Activated CD4-positive, alpha-beta T cell treated with anti-CD3 and anti-CD28 coated beads, Interleukin-2, amount 10 ng/mL, durations not matched to agents 24 days and 14 days (primary cell): ENCODE measurements at regions not wholly inside any gene's neighbourhood (a gene's known extent, or its start where the extent isn't known, plus 50 kb on each side); places are given as distances from the start of the nearest gene placed in this dataset.
"Not testable (repeated sequence)": the region's sequence is repeated elsewhere in the genome, so short reads cannot be mapped to it uniquely, and the experiment has no call there.

ENCODE experiments used
- DNase-seq: peaks from one replicate; pipeline ENCODE4 v3.0.0; 2022
- H3K27ac Mint-ChIP-seq: one replicate; pipeline ENCODE4 v1.8.0; 2022; ENCODE audit warnings: mild to moderate bottlenecking, mixed read lengths
- H3K27me3 Mint-ChIP-seq: one replicate; pipeline ENCODE4 v1.8.0; 2022; ENCODE audit warnings: mixed read lengths
- H3K36me3 Mint-ChIP-seq: one replicate; pipeline ENCODE4 v1.8.0; 2022; ENCODE audit warnings: low read depth, mild to moderate bottlenecking, mixed read lengths
- H3K4me1 Mint-ChIP-seq: one replicate; pipeline ENCODE4 v1.8.0; 2021; ENCODE audit warnings: mixed read lengths
- H3K4me3 Mint-ChIP-seq: one replicate; pipeline ENCODE4 v1.8.0; 2022; ENCODE audit warnings: mild to moderate bottlenecking, moderate library complexity, mixed read lengths
- H3K9me3 Mint-ChIP-seq: one replicate; pipeline ENCODE4 v1.8.0; 2021; ENCODE audit warnings: mixed read lengths
- intact Hi-C: fragments of 100-400 bp; cut with micrococcal nuclease; formaldehyde crosslinking; loops from one replicate; pipeline ENCODE4 v1.15.1; 2023

DNA sequence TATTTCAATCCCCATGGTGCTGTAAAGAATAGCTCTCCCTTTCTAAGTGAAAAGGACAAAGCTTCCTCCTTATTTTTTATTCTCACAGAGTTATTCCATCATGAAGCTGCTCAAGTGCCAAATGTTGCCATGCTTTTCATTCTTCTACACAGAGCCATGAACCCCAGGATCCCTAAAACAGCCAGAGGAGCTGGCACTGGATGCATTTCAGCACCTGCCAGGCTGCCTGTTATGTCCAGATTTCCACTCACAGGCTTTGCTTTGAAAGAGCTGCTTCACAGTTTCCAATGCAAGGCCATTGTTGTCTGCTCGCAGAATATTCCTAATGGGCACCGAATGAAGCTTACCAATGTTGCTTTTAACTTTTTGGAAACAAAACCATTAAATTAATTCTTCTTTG is 256.2 kb upstream of the NPSR1 start:
- H3K27ac Mint-ChIP-seq = no peak overlapping the region
- intact Hi-C loops = no loop called here
- DNase-seq = no peak
- H3K4me3 Mint-ChIP-seq = no peak overlapping the region
- no peaks in the 10 kb centered on the region for H3K4me1 Mint-ChIP-seq
- no peaks in the 10 kb centered on the region for H3K36me3 Mint-ChIP-seq
- H3K27me3 Mint-ChIP-seq = no peaks in the 10 kb centered on the region
- H3K9me3 Mint-ChIP-seq = no peaks in the 10 kb centered on the region

GRCh38 chr7:34406848-34407530 is 251.0 kb upstream of the NPSR1 start:
- no peaks in the 10 kb centered on the region for H3K36me3 Mint-ChIP-seq
- H3K27me3 Mint-ChIP-seq = no peaks in the 10 kb centered on the region
- no peak for DNase-seq
- H3K4me1 Mint-ChIP-seq = no peaks in the 10 kb centered on the region
- H3K9me3 Mint-ChIP-seq = no peaks in the 10 kb centered on the region
- H3K27ac Mint-ChIP-seq = no peak overlapping the region
- no peak overlapping the region for H3K4me3 Mint-ChIP-seq
- intact Hi-C loops = no loop called here

DNA sequence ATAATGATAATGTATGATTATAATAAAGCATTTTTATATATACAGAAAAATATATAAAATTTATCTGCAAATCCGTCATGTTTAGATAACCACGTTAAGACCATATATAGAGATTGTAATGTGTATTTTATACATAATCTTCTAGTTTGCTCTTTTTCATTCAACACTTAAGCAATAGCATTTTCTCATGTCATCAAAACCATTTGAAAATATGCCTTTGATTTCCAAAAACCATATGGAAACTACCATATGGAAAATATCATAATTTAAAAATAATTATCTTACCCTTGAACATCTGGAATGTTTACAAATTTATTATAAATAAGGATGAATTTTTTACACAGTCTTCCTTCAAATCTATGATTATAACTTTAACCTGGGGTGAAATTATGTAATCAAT is 250.4 kb upstream of the NPSR1 start:
- no peak overlapping the region for H3K27ac Mint-ChIP-seq
- H3K4me3 Mint-ChIP-seq = no peak overlapping the region
- no peaks in the 10 kb centered on the region for H3K27me3 Mint-ChIP-seq
- no peaks in the 10 kb centered on the region for H3K9me3 Mint-ChIP-seq
- DNase-seq = no peak
- H3K4me1 Mint-ChIP-seq = no peaks in the 10 kb centered on the region
- intact Hi-C loops = no loop called here
- H3K36me3 Mint-ChIP-seq = no peaks in the 10 kb centered on the region

DNA sequence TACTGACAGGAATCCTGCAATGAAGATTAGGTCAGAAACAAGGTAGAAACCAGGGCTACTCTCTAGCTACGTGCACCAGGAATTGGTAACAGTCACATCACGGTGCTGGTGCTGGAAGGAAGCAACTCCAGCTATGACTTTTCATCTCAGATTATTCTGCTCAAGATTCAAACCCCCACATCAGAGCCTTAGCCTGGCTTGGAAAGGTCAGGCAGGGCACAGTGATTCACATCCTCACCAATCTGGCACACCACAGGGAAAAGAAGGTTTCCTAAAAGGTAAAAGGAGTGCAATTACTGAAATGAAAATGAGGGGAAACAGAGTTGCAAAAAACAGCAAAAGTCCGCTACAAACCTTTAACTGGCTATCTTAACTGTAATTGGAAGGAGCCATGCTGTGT is 240.2 kb upstream of the NPSR1 start:
- H3K27ac Mint-ChIP-seq = no peak overlapping the region
- no peak overlapping the region for H3K4me3 Mint-ChIP-seq
- H3K36me3 Mint-ChIP-seq = no peaks in the 10 kb centered on the region
- H3K4me1 Mint-ChIP-seq = no peaks in the 10 kb centered on the region
- H3K9me3 Mint-ChIP-seq = no peaks in the 10 kb centered on the region
- H3K27me3 Mint-ChIP-seq = no peaks in the 10 kb centered on the region
- intact Hi-C loops = loop anchor here (10.0 kb wide), 1 partner anchor 57 kb away; no protein-coding TSS in a partner anchor
- no peak for DNase-seq

GRCh38 chr7:34421526-34421925 is 236.5 kb upstream of the NPSR1 start:
- no peaks in the 10 kb centered on the region for H3K9me3 Mint-ChIP-seq
- H3K36me3 Mint-ChIP-seq = no peaks in the 10 kb centered on the region
- no peak for DNase-seq
- H3K27me3 Mint-ChIP-seq = no peaks in the 10 kb centered on the region
- H3K27ac Mint-ChIP-seq = no peak overlapping the region
- intact Hi-C loops = no loop called here
- no peak overlapping the region for H3K4me3 Mint-ChIP-seq
- no peaks in the 10 kb centered on the region for H3K4me1 Mint-ChIP-seq

DNA sequence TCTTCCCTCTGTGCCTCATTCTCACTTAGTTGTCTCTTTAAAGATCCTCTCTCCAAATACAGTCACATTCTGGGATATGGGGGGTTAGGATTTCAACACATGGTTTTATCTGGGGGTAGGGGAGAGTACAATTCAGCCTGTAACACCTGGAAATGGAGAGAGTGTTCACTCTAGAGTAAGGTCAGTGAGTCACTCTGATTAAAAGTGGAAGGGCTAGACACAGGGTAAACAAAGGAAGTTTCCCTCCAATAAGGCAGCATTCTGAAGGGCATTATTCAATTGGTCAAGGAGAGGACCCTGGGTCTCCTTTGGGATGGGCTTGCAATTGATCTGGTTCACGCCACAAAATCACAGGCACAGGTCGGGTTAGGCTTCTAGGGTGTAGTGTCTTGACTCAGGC is 232.8 kb upstream of the NPSR1 start:
- DNase-seq = no peak
- no peak overlapping the region for H3K4me3 Mint-ChIP-seq
- H3K4me1 Mint-ChIP-seq = no peaks in the 10 kb centered on the region
- H3K27ac Mint-ChIP-seq = no peak overlapping the region
- intact Hi-C loops = no loop called here
- H3K9me3 Mint-ChIP-seq = no peaks in the 10 kb centered on the region
- H3K36me3 Mint-ChIP-seq = no peaks in the 10 kb centered on the region
- H3K27me3 Mint-ChIP-seq = no peaks in the 10 kb centered on the region

DNA sequence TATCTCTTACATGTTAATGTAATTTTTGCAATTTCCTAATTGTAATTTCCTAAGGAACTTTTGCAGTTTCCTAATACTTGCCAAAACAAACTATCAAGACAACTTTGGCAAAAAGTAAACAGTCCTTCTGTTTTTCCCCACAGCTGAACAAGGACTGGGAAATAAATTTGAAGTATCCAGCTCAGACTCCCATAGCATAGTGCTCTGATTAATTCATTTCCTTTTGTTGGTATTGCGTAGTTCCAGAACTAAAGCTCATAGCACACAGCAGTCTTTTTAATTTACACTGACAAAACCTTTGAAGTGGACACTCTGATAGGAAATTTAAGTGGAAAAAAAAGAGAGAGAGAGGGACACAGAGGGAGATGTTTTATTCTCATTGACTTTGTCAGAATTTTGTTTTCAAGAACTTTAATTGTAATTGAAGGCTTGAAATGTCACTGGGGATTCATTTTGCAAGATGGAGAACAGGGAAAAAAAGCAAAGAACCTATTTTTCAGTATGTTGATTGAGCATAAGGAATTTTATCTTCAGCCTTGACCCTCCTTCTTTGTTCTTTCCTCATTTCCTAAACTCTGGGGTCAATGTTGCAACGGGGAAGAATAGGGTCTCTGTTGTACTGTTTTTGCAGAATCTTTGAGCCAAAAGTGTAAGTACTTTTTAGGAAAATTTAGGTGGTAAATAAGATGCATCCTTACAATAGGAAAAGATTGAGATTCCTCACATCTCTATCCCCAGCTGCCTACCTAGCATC is 232.2 kb upstream of the NPSR1 start:
- intact Hi-C loops = no loop called here
- DNase-seq = no peak
- Mint-ChIP-seq H3K27me3 (no peaks in the 10 kb centered on the region), H3K27ac (no peak overlapping the region), H3K4me3 (no peak overlapping the region), H3K4me1 (no peaks in the 10 kb centered on the region), H3K36me3 (no peaks in the 10 kb centered on the region), H3K9me3 (peaks cover 6% of the 10 kb centered on the region)

DNA sequence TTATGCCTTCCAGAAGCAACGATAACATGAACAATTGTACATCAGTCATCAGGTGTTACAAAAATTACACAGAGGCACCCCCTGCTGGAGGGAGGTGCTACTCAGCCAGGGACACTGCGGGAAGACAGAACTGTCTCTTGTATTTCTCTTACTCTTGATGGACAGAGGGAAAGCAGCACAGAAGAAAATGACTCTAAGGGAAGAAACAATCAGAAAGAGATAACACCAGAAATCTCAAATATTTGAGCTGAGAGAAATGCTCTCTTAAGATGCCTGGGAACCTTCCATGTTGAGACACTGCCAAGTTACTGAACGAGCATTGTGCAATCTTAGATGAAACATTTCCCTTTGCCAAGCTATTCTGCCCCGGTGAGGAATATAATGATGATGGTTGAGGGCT is 227.6 kb upstream of the NPSR1 start:
- H3K9me3 Mint-ChIP-seq = peaks cover 8% of the 10 kb centered on the region
- no peaks in the 10 kb centered on the region for H3K4me1 Mint-ChIP-seq
- H3K36me3 Mint-ChIP-seq = no peaks in the 10 kb centered on the region
- no peak for DNase-seq
- H3K27me3 Mint-ChIP-seq = no peaks in the 10 kb centered on the region
- no peak overlapping the region for H3K4me3 Mint-ChIP-seq
- intact Hi-C loops = no loop called here
- H3K27ac Mint-ChIP-seq = no peak overlapping the region

DNA sequence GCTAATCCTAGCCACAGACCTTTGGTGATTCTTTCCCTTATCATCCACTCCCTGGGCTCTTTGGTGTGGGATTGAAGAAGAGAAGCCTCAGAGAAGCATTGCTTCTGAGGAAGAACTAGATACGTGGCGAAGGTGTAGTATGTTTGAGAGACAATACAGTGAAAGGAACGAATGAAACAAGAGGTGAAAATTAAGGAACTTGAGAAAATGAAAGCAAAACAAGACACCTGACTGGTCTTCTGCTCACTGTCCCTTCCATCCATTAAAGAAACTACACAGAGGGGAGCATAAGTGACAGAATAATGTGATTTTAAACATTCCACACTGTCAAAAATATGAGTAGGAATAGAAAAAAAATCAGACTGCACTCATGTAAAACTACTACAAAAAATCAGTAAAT is 219.6 kb upstream of the NPSR1 start:
- DNase-seq = no peak
- H3K36me3 Mint-ChIP-seq = no peaks in the 10 kb centered on the region
- intact Hi-C loops = no loop called here
- no peaks in the 10 kb centered on the region for H3K27me3 Mint-ChIP-seq
- H3K4me3 Mint-ChIP-seq = no peak overlapping the region
- H3K4me1 Mint-ChIP-seq = no peaks in the 10 kb centered on the region
- H3K27ac Mint-ChIP-seq = no peak overlapping the region
- H3K9me3 Mint-ChIP-seq = peaks cover 18% of the 10 kb centered on the region

- H3K27ac Mint-ChIP-seq = no peak overlapping the region
Observed at GRCh38 chr7:34445653-34446052, 212.4 kb upstream of the NPSR1 start.

GRCh38 chr7:34448531-34448930 is 209.5 kb upstream of the NPSR1 start:
- H3K36me3 Mint-ChIP-seq, H3K9me3 Mint-ChIP-seq, H3K27me3 Mint-ChIP-seq, H3K4me1 Mint-ChIP-seq, intact Hi-C loops, H3K4me3 Mint-ChIP-seq, DNase-seq, H3K27ac Mint-ChIP-seq: not testable (repeated sequence)

More at GRCh38 chr7:34445653-34446052, 212.4 kb upstream of the NPSR1 start:
- intact Hi-C loops = no loop called here
- DNase-seq = no peak
- Mint-ChIP-seq H3K27me3 (no peaks in the 10 kb centered on the region), H3K4me3 (no peak overlapping the region), H3K36me3 (no peaks in the 10 kb centered on the region), H3K9me3 (peaks cover 4% of the 10 kb centered on the region), H3K4me1 (no peaks in the 10 kb centered on the region)

GRCh38 chr7:34449765-34450164 is 208.3 kb upstream of the NPSR1 start:
- H3K36me3 Mint-ChIP-seq = no peaks in the 10 kb centered on the region
- no peak overlapping the region for H3K4me3 Mint-ChIP-seq
- H3K4me1 Mint-ChIP-seq = no peaks in the 10 kb centered on the region

GRCh38 chr7:34451183-34451582 is 206.8 kb upstream of the NPSR1 start:
- H3K4me3 Mint-ChIP-seq = no peak overlapping the region
- intact Hi-C loops = no loop called here
- no peak overlapping the region for H3K27ac Mint-ChIP-seq
- H3K9me3 Mint-ChIP-seq = peaks cover 3% of the 10 kb centered on the region
- DNase-seq = no peak
- H3K4me1 Mint-ChIP-seq = no peaks in the 10 kb centered on the region
- H3K36me3 Mint-ChIP-seq = no peaks in the 10 kb centered on the region
- no peaks in the 10 kb centered on the region for H3K27me3 Mint-ChIP-seq

More at GRCh38 chr7:34449765-34450164, 208.3 kb upstream of the NPSR1 start:
- intact Hi-C loops = no loop called here
- Mint-ChIP-seq H3K27ac (no peak overlapping the region), H3K9me3 (peaks cover 6% of the 10 kb centered on the region), H3K27me3 (no peaks in the 10 kb centered on the region)
- no peak for DNase-seq

DNA sequence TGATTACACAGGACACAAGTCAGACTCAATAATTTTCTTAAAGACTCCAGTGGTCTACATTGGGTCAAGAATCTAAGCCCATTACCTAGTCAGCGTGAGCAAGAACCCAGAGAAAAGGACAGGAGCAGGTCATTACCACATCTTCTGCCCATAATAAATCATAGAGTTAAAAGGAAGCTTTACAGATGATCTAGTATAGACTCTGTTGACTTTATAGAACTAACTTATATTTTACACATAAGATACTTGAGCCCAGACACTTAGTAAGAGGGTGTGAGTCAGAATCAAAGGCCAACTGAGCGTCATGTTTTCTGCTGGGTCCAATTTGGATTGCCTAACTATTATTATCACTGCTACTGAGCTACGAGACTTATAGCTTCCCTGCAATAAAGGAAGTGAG is 206.1 kb upstream of the NPSR1 start:
- Mint-ChIP-seq H3K4me1 (no peaks in the 10 kb centered on the region), H3K4me3 (no peak overlapping the region)

DNA sequence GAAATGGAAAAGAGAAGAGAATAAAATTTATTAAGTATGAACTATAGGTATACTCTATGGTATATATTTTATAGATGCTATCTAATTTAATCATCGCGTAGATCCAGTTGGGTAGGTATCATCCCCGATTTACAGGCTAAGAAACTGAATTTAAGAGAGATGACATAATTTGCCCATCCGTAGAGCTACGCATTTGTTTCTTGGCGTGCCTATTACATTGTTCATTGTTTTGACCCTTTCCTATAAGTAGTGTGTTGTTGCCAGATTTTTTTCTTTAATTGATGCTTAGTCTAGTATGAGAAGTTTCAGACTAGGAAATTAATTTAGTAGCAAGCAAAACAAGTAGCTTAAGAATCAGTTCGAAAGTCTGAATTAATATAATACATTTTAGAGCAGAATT is 205.7 kb upstream of the NPSR1 start:
- Mint-ChIP-seq H3K36me3 (no peaks in the 10 kb centered on the region), H3K27me3 (no peaks in the 10 kb centered on the region), H3K9me3 (peaks cover 3% of the 10 kb centered on the region), H3K27ac (no peak overlapping the region), H3K4me3 (no peak overlapping the region), H3K4me1 (no peaks in the 10 kb centered on the region)
- intact Hi-C loops = no loop called here
- no peak for DNase-seq

More for the DNA sequence above, 206.1 kb upstream of the NPSR1 start:
- intact Hi-C loops = no loop called here
- Mint-ChIP-seq H3K9me3 (peaks cover 3% of the 10 kb centered on the region), H3K27ac (no peak overlapping the region), H3K36me3 (no peaks in the 10 kb centered on the region), H3K27me3 (no peaks in the 10 kb centered on the region)
- DNase-seq = no peak
